K562 (cell line): ENCODE measurements at regions not wholly inside any gene's neighbourhood (a gene's known extent, or its start where the extent isn't known, plus 50 kb on each side); places are given as distances from the start of the nearest gene placed in this dataset.

ENCODE experiments used
- ATF7 ChIP-seq: fragments of 450-650 bp; IDR thresholded peaks from 2 replicates; pipeline ENCODE4 v1.7.1; 2014; ENCODE audit warnings: mild to moderate bottlenecking, moderate library complexity
- BRF1 ChIP-seq: IDR thresholded peaks from 3 replicates; pipeline ENCODE4 v1.6.1; 2011; ENCODE audit warnings: borderline replicate concordance, mild to moderate bottlenecking; ENCODE audit not compliant: insufficient read length; ENCODE audit errors: extremely low read depth
- L3MBTL2 ChIP-seq: fragments of 450-650 bp; IDR thresholded peaks from 2 replicates; pipeline ENCODE4 v1.6.1; 2016; ENCODE audit warnings: mild to moderate bottlenecking, moderate library complexity
- PHB2 ChIP-seq: fragments of 450-650 bp; IDR thresholded peaks from 2 replicates; pipeline ENCODE4 v1.6.1; 2017; ENCODE audit warnings: low read depth
- PHF8 ChIP-seq: fragments of 200-600 bp; sonication (generic); IDR thresholded peaks from 2 replicates; pipeline ENCODE4 v1.6.1; 2012; ENCODE audit warnings: mixed run types, mild to moderate bottlenecking, inconsistent platforms, low read length, moderate library complexity, borderline replicate concordance
- PYGO2 ChIP-seq: fragments of 450-650 bp; IDR thresholded peaks from 2 replicates; pipeline ENCODE4 v1.6.1; 2016; ENCODE audit warnings: mild to moderate bottlenecking, missing genetic modification characterization, moderate library complexity, missing compliant biosample characterization
- RBFOX2 ChIP-seq: fragments of 200-400 bp; formaldehyde crosslinking; IDR thresholded peaks from 2 replicates; pipeline ENCODE4 v1.6.1; 2017; ENCODE audit warnings: low read depth, mild to moderate bottlenecking, low read length, moderate library complexity
- SRF ChIP-seq, 2 experiments: fragments of 250-450, 450-650 bp in 1 of 2; sonication (Bioruptor Pico) in 1 of 2; sonication (generic) in 1 of 2; formaldehyde crosslinking; IDR thresholded peaks; 2 replicates each; pipeline versions ENCODE4 v1.5.0 to v1.5.1; 2020 to 2022; ENCODE audit warnings: mild to moderate bottlenecking in 1 of 2, missing genetic modification reagents in 1 of 2
- TRIM28 ChIP-seq: fragments of 450-650 bp; IDR thresholded peaks from 2 replicates; pipeline ENCODE4 v1.6.1; 2017
- TF ChIP-seq, protein P1 (sequence below), 2 experiments: IDR thresholded peaks; 2 replicates each; pipeline ENCODE4 v1.6.1; 2012; ENCODE audit warnings: improper control_type of control experiment in 2 of 2, low read depth in 2 of 2, low read length in 2 of 2, borderline replicate concordance in 1 of 2
- TF ChIP-seq, protein P2 (sequence below), 2 experiments: fragments of 250-450 bp in 1 of 2; fragments of 450-650 bp in 1 of 2; sonication (Bioruptor Pico) in 1 of 2; IDR thresholded peaks; 2 replicates each; pipeline versions ENCODE4 v1.6.1 to v1.8.0; 2016 to 2021; ENCODE audit warnings: mild to moderate bottlenecking in 2 of 2, moderate library complexity in 2 of 2, missing compliant biosample characterization in 1 of 2, missing genetic modification characterization in 1 of 2
- TF ChIP-seq, protein P3 (sequence below): fragments of 250-450 bp; sonication (Bioruptor Pico); IDR thresholded peaks from 2 replicates; pipeline ENCODE4 v1.5.0; 2021; ENCODE audit warnings: mild to moderate bottlenecking, borderline replicate concordance

DNA sequence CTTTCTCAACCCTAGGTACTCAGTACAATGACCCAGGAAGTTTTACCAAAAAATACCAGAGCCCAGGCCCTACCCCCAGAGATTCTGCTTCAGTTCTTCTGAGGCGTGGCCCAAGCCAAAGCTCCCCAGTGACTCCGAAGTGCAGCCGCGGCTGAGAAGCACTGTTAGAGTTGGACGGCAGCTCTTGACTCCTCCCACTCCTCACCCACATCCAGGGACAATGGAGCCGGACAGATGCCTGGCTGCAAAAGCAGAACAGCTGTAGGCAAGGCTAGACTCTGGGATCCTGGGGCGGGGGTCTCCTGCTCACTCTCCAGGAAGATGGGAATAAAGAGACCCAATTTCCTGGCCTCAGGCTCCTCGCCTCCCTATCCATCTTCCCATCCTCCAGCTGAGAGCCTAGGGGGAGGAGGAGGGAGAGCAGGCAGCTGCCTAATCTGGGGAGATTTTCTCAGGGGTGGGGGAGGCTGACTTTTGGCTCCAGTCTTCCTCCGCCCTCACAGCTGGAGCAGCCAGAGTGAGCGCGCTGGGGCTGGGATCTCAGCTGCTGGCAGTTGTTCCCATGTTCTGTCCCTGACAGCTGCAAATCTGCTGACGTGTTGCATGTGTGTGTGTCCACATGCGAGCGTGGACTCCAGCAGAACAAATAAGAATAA is 223.8 kb downstream of the OPA1 start (continued):
- TF ChIP-seq, protein P1, sequence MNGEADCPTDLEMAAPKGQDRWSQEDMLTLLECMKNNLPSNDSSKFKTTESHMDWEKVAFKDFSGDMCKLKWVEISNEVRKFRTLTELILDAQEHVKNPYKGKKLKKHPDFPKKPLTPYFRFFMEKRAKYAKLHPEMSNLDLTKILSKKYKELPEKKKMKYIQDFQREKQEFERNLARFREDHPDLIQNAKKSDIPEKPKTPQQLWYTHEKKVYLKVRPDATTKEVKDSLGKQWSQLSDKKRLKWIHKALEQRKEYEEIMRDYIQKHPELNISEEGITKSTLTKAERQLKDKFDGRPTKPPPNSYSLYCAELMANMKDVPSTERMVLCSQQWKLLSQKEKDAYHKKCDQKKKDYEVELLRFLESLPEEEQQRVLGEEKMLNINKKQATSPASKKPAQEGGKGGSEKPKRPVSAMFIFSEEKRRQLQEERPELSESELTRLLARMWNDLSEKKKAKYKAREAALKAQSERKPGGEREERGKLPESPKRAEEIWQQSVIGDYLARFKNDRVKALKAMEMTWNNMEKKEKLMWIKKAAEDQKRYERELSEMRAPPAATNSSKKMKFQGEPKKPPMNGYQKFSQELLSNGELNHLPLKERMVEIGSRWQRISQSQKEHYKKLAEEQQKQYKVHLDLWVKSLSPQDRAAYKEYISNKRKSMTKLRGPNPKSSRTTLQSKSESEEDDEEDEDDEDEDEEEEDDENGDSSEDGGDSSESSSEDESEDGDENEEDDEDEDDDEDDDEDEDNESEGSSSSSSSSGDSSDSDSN (IDR thresholded peaks at IDR 0.05; ENCODE audit: borderline replicate concordance in 1 of 2, low read depth in 2 of 2, low read length in 2 of 2), result peak in 1 of 2 experiments; percentile 58; a peak in 1 of 4 replicates
- no peak for TF ChIP-seq PYGO2 (tag)
- no peak for TF ChIP-seq PHB2
- peak; percentile 24; the same call in 1 of the 2 replicates for TF ChIP-seq RBFOX2
- TF ChIP-seq, protein P2, sequence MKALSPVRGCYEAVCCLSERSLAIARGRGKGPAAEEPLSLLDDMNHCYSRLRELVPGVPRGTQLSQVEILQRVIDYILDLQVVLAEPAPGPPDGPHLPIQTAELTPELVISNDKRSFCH (CRISPR knock-in tag; IDR thresholded peaks at IDR 0.05), result no peak
- TF ChIP-seq, protein P2 (tag; IDR thresholded peaks at IDR 0.05), result peak; percentile 61; the same call in 1 of the 2 replicates
- peak in 1 of 2 experiments; percentile 56; a peak in 1 of 4 replicates for TF ChIP-seq SRF (CRISPR knock-in tag; IDR thresholded peaks at IDR 0.05)
- TF ChIP-seq, protein P3, sequence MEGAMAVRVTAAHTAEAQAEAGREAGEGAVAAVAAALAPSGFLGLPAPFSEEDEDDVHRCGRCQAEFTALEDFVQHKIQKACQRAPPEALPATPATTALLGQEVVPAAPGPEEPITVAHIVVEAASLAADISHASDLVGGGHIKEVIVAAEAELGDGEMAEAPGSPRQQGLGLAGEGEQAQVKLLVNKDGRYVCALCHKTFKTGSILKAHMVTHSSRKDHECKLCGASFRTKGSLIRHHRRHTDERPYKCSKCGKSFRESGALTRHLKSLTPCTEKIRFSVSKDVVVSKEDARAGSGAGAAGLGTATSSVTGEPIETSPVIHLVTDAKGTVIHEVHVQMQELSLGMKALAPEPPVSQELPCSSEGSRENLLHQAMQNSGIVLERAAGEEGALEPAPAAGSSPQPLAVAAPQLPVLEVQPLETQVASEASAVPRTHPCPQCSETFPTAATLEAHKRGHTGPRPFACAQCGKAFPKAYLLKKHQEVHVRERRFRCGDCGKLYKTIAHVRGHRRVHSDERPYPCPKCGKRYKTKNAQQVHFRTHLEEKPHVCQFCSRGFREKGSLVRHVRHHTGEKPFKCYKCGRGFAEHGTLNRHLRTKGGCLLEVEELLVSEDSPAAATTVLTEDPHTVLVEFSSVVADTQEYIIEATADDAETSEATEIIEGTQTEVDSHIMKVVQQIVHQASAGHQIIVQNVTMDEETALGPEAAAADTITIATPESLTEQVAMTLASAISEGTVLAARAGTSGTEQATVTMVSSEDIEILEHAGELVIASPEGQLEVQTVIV (CRISPR knock-in tag), result no peak
- peak; percentile 24; the same call in 1 of the 2 replicates for TF ChIP-seq L3MBTL2
- TF ChIP-seq ATF7, result no peak
- peak; percentile 12; the same call in 1 of the 2 replicates for TF ChIP-seq PHF8
- 0 out of 2 replicates have a peak, but pooled peaks have one; percentile 25 for TF ChIP-seq TRIM28
- no peak for TF ChIP-seq BRF1
- TF ChIP-seq, all 486 proteins: peak for 50
